ENCODE measurements at regions not wholly inside any gene's neighbourhood (a gene's known extent, or its start where the extent isn't known, plus 50 kb on each side); places are given as distances from the start of the nearest gene placed in this dataset.

- peak; percentile 26 for DNase-seq (ENCODE audit: low read depth)
- no peak overlapping the region for H3K4me3 ChIP-seq (ENCODE audit: low read depth, low read length)
- no peak for TF ChIP-seq CTCF (IDR thresholded peaks at IDR 0.05; ENCODE audit: insufficient read depth, low read depth, low read length, missing control alignments)
Measured at GRCh38 chr4:4673070-4673469, 131.2 kb upstream of the STX18 start.

DNA sequence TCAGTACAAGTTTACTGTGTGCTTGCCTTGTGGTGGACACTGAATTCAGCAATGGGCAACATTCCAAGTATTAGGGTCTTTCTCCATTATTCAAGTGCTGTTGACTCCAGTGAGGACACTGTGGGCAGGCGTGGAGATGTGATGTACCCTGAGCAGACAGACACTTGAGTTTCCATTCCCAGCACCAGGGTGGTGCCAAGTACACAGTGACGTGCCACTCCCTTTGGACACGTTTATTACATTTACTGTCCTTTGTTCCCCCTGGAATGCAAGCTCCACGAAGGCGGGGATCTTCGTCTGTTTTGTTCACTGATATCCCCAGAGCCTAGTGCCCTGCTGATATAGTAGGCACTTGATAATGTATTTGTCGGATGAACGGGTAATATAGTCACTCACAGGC is 130.6 kb upstream of the STX18 start:
- no peak for DNase-seq (ENCODE audit: low read depth)
- no peak for TF ChIP-seq CTCF (IDR thresholded peaks at IDR 0.05; ENCODE audit: insufficient read depth, low read depth, low read length, missing control alignments)
- no peak overlapping the region for H3K4me3 ChIP-seq (ENCODE audit: low read depth, low read length)

DNA sequence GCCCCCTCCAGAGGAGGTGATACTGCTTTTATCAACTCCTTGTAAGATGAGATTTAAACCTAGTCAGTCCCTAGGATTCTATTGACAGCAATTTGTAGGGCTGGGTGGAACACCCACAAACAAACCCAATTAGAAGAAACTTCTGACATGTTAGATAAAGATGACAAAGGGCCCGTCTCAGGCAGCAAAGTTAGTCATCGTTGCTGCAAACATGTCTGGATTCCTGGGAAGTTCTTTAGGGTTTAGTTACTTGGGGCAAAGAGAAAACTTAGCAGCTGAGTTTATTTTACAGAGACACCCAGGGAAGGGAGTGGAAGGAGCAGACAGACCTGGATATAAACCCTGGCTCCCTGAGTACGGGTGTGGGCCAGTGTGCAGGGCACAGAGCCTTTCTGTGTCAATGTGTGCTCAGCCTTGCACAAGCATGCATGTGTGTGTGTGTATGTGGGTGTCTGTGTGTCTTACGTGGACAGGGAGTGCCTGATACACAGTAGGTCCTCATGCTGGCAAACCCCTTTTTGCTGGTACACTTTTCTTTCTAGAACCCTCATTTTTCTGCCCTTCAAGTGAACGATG is 130.0 kb upstream of the STX18 start:
- no peak for TF ChIP-seq CTCF (IDR thresholded peaks at IDR 0.05; ENCODE audit: insufficient read depth, low read depth, low read length, missing control alignments)
- H3K4me3 ChIP-seq (ENCODE audit: low read depth, low read length): no peak overlapping the region
- DNase-seq (ENCODE audit: low read depth): no peak

DNA sequence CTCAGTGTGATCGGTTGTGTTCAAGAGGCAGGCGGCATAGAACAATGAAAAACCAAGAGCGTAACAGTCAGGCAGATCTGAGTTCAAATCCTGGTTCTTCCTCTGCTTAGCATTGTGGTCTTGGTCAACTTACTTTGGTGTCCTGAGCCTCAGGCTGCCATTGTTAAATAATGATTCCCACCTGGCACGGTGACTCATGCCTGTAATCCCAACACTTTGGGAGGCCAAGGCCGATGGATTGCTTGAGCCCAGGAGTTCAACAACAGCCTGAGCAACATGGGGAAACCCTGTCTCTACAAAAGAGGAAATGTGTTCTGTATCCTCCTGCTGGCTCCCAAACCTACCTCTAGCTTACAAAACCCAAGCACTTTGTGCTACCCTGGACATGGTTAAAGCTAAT is 129.0 kb upstream of the STX18 start:
- DNase-seq (ENCODE audit: low read depth): no peak
- no peak for TF ChIP-seq CTCF (IDR thresholded peaks at IDR 0.05; ENCODE audit: insufficient read depth, low read depth, low read length, missing control alignments)
- no peak overlapping the region for H3K4me3 ChIP-seq (ENCODE audit: low read depth, low read length)

DNA sequence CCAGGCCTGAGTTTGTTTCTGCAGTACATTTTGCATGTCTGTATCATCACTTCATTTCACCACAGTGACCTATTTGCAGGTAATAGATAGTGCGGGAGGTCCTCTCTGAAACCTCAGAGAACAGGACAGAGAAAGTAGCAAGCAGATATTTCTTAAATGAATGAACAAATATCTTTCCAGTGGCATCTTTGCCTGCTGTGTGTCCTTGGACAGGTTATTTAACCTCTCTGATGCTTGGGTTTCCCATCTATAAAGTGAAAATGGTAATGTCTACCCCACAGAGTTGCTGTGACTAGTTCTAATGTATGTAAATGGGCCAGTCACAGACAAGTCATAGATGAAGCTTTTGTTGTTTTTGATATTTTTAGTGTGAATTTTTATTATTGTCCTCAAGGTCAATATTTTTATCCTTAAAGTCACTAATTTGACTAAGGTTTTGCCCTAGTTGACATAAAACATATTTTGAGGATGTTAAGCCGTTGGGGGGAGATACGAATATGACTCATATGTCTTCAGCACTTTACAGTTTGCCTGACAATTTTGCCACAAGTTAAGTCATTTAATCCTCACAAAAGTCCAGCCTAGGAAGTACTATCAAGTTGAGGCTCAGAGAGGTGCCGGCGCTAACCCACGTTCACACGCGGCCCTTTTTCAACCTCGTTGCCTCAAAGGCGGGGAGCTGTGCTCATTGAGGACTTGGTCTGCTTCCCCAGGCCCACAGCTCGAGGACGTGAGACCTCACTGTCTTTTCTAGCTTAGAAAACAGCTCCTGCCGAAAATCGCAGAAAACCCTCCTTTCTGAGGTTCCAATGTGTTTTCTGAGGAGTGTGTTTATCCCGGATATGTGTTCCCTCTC is 126.7 kb upstream of the STX18 start:
- TF ChIP-seq CTCF (IDR thresholded peaks at IDR 0.05; ENCODE audit: insufficient read depth, low read depth, low read length, missing control alignments): no peak
- no peak overlapping the region for H3K4me3 ChIP-seq (ENCODE audit: low read depth, low read length)
- peak; percentile 32 for DNase-seq (ENCODE audit: low read depth)

GRCh38 chr4:4667622-4668081 is 125.8 kb upstream of the STX18 start:
- DNase-seq (ENCODE audit: low read depth): no peak
- H3K4me3 ChIP-seq (ENCODE audit: low read depth, low read length): no peak overlapping the region
- TF ChIP-seq CTCF (IDR thresholded peaks at IDR 0.05; ENCODE audit: insufficient read depth, low read depth, low read length, missing control alignments): no peak
